ENCODE measurements at regions not wholly inside any gene's neighbourhood (a gene's known extent, or its start where the extent isn't known, plus 50 kb on each side); places are given as distances from the start of the nearest gene placed in this dataset.

DNA sequence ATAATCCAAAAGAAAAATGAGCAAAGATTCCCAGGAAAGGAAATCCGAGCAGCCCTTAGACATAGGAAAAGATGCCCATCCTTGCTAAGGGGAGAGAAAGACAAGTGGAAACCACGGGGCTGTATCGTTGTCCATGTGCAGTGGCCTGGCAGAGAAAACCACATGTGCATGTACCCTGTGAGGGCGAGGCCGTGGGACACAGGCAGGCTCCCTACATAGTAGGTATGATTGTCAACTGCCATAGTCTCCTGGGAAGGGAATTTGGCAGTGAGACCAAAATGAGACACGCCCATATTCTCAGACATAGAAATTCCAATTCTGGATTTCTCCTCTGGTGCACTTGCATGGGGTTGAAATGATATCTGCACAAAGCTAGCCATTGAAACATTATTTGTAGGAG lies 169.7 kb upstream of the SALL4 start:
- H3K27me3 ChIP-seq (ENCODE audit: control insufficient read depth in 1 of 2, insufficient read depth in 2 of 2, low read length in 2 of 2), result no peaks in the 10 kb centered on the region
- Mint-ChIP-seq H3K27me3 (peaks cover 12% of the 10 kb centered on the region), H3K36me3 (ENCODE audit: low read depth) (no peaks in the 10 kb centered on the region), H3K9me3 (no peaks in the 10 kb centered on the region), H3K4me1 (ENCODE audit: low read depth) (no peaks in the 10 kb centered on the region), H3K27ac (no peak overlapping the region), H3K4me3 (no peak overlapping the region)
- intact Hi-C loops (cut with DNase I, micrococcal nuclease), result no loop called here
- ChIA-PET POLR2A (no interaction called here), CTCF (no interaction called here)
- H3K4me1 ChIP-seq (ENCODE audit: insufficient read depth, low read length), result no peaks in the 10 kb centered on the region
- ATAC-seq (ENCODE audit: poor library complexity) (no peak), DNase-seq (no peak)
- H3K27ac ChIP-seq (ENCODE audit: low read depth in 1 of 2, low read length in 2 of 2), result no peak overlapping the region
- H3K4me3 ChIP-seq (ENCODE audit: low read length), result no peak overlapping the region
- H3K9me3 ChIP-seq (ENCODE audit: control insufficient read depth in 1 of 2, insufficient read depth in 1 of 2, low read length in 2 of 2), result peaks cover 0 to 5% of the 10 kb centered on the region in 2 experiments
- no peaks in the 10 kb centered on the region for H3K36me3 ChIP-seq (ENCODE audit: insufficient read depth, low read length)
- TF ChIP-seq, protein P1, sequence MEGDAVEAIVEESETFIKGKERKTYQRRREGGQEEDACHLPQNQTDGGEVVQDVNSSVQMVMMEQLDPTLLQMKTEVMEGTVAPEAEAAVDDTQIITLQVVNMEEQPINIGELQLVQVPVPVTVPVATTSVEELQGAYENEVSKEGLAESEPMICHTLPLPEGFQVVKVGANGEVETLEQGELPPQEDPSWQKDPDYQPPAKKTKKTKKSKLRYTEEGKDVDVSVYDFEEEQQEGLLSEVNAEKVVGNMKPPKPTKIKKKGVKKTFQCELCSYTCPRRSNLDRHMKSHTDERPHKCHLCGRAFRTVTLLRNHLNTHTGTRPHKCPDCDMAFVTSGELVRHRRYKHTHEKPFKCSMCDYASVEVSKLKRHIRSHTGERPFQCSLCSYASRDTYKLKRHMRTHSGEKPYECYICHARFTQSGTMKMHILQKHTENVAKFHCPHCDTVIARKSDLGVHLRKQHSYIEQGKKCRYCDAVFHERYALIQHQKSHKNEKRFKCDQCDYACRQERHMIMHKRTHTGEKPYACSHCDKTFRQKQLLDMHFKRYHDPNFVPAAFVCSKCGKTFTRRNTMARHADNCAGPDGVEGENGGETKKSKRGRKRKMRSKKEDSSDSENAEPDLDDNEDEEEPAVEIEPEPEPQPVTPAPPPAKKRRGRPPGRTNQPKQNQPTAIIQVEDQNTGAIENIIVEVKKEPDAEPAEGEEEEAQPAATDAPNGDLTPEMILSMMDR (IDR thresholded peaks at IDR 0.05), result no peak

DNA sequence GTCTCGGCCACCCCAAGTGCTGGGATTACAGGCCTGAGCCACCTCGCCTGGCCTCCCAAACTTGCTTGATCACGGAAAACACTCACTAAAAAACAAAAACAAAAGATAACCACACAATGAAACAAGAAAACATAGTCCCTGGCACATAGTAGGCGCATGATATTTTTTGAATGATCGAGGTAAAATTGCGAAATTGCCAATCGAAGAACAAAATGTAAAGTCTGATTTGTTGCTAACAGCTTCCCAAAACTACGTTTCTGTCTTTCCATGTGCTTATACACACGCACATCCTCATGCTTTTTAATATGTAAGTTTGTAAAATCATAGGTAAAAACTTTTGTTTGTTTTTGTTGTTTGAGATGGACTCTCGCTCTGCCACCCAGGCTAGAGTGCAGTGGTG lies 168.5 kb upstream of the SALL4 start:
- no peak overlapping the region for H3K27ac Mint-ChIP-seq
- H3K36me3 ChIP-seq (ENCODE audit: insufficient read depth, low read length), result no peaks in the 10 kb centered on the region
- no peak for ATAC-seq (ENCODE audit: poor library complexity)
- H3K4me3 Mint-ChIP-seq, result no peak overlapping the region
- ChIA-PET POLR2A (no interaction called here), CTCF (interaction anchor here (0.6 kb wide), 1 partner anchor 348 kb away, joined by 3 read pairs; no protein-coding TSS in a partner anchor)
- TF ChIP-seq, protein P1 (IDR thresholded peaks at IDR 0.05), result no peak
- H3K4me3 ChIP-seq (ENCODE audit: low read length), result no peak overlapping the region
- H3K27ac ChIP-seq (ENCODE audit: low read depth in 1 of 2, low read length in 2 of 2), result no peak overlapping the region
- H3K4me1 ChIP-seq (ENCODE audit: insufficient read depth, low read length), result no peaks in the 10 kb centered on the region
- peaks cover 12% of the 10 kb centered on the region for H3K27me3 Mint-ChIP-seq
- H3K9me3 ChIP-seq (ENCODE audit: control insufficient read depth in 1 of 2, insufficient read depth in 1 of 2, low read length in 2 of 2), result peaks cover 0 to 5% of the 10 kb centered on the region in 2 experiments
- no peaks in the 10 kb centered on the region for H3K27me3 ChIP-seq (ENCODE audit: control insufficient read depth in 1 of 2, insufficient read depth in 2 of 2, low read length in 2 of 2)
- intact Hi-C loops (cut with DNase I, micrococcal nuclease), result no loop called here
- no peaks in the 10 kb centered on the region for H3K9me3 Mint-ChIP-seq
- H3K4me1 Mint-ChIP-seq (ENCODE audit: low read depth), result no peaks in the 10 kb centered on the region
- no peaks in the 10 kb centered on the region for H3K36me3 Mint-ChIP-seq (ENCODE audit: low read depth)
- DNase-seq, result no peak

DNA sequence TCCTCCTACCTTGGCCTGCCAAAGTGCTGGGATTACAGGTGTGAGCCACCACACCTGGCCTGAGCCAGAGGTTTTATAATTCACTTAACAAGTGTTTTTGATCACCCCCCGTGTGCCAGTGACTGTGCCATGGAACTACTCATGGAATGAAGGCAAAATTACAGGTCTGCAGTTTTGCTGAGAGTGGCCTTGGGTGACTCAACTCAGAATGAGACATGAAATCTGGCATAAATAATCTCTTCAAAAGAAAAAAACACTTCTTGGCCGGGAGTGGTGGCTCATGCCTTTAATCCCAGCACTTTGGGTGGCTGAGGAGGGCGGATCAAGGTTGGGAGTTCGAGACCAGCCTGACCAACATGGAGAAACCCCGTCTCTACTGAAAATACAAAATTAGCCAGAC lies 166.9 kb upstream of the SALL4 start:
- CTCF ChIA-PET, result no interaction called here

More for the DNA sequence above, 166.9 kb upstream of the SALL4 start:
- Histone ChIP-seq H3K27me3 (ENCODE audit: control insufficient read depth in 1 of 2, insufficient read depth in 2 of 2, low read length in 2 of 2) (no peaks in the 10 kb centered on the region), H3K4me1 (ENCODE audit: insufficient read depth, low read length) (no peaks in the 10 kb centered on the region), H3K27ac (ENCODE audit: low read depth in 1 of 2, low read length in 2 of 2) (no peak overlapping the region), H3K36me3 (ENCODE audit: insufficient read depth, low read length) (no peaks in the 10 kb centered on the region), H3K4me3 (ENCODE audit: low read length) (no peak overlapping the region), H3K9me3 (ENCODE audit: control insufficient read depth in 1 of 2, insufficient read depth in 1 of 2, low read length in 2 of 2) (no peaks in the 10 kb centered on the region)
- intact Hi-C loops (cut with DNase I, micrococcal nuclease), result no loop called here
- ATAC-seq (ENCODE audit: poor library complexity), result no peak
- H3K4me3 Mint-ChIP-seq, result no peak overlapping the region
- POLR2A ChIA-PET, result no interaction called here
- DNase-seq, result no peak
- TF ChIP-seq, protein P1 (IDR thresholded peaks at IDR 0.05), result no peak
- peaks cover 12% of the 10 kb centered on the region for H3K27me3 Mint-ChIP-seq
- H3K4me1 Mint-ChIP-seq (ENCODE audit: low read depth), result no peaks in the 10 kb centered on the region
- no peak overlapping the region for H3K27ac Mint-ChIP-seq
- H3K36me3 Mint-ChIP-seq (ENCODE audit: low read depth), result no peaks in the 10 kb centered on the region
- H3K9me3 Mint-ChIP-seq, result no peaks in the 10 kb centered on the region
